ENCODE measurements at regions not wholly inside any gene's neighbourhood (a gene's known extent, or its start where the extent isn't known, plus 50 kb on each side); places are given as distances from the start of the nearest gene placed in this dataset.
A peak's percentile ranks its signal among the peaks of the same experiment; 100 is the strongest.

- Histone ChIP-seq H3K79me1 (ENCODE audit: low read depth, low read length) (no peaks in the 10 kb centered on the region), H2BK120ac (ENCODE audit: low read depth, low read length) (no peak overlapping the region), H3K9ac (ENCODE audit: low read depth, low read length, poor library complexity) (no peak overlapping the region), H2AFZ (ENCODE audit: low read length) (no peak overlapping the region), H4K91ac (ENCODE audit: low read depth, low read length, poor library complexity) (no peak overlapping the region), H2BK12ac (ENCODE audit: low read length) (no peak overlapping the region), H2AK5ac (ENCODE audit: low read depth, low read length) (no peak overlapping the region), H3K9me3 (replicated peaks in 1 of 2; ENCODE audit: control insufficient read depth in 2 of 2, insufficient read depth in 1 of 2, low read depth in 1 of 2, low read length in 2 of 2) (no peaks in the 10 kb centered on the region), H3K4me3 (ENCODE audit: low read length in 2 of 2) (no peak overlapping the region), H3K27ac (replicated peaks; ENCODE audit: low read length) (no peak overlapping the region), H3K18ac (ENCODE audit: low read length) (no peak overlapping the region), H3K4me2 (ENCODE audit: insufficient read depth, low read length, poor library complexity, severe bottlenecking) (no peak overlapping the region), H3K4ac (ENCODE audit: low read length) (no peak overlapping the region), H2BK5ac (ENCODE audit: low read length) (no peak overlapping the region), H3K36me3 (replicated peaks in 1 of 2; ENCODE audit: control insufficient read depth in 2 of 2, insufficient read depth in 2 of 2, low read length in 2 of 2) (no peaks in the 10 kb centered on the region), H3K14ac (ENCODE audit: low read length) (no peak overlapping the region), H3K27me3 (ENCODE audit: control insufficient read depth in 3 of 3, insufficient read depth in 3 of 3, low read depth in 1 of 3, low read length in 3 of 3) (no peaks in the 10 kb centered on the region), H3K4me1 (ENCODE audit: control insufficient read depth in 2 of 2, insufficient read depth in 1 of 2, low read depth in 1 of 2, low read length in 2 of 2) (no peaks in the 10 kb centered on the region), H3K23ac (ENCODE audit: low read depth, low read length, poor library complexity) (no peak overlapping the region), H2BK15ac (ENCODE audit: low read length) (no peak overlapping the region), H4K8ac (ENCODE audit: low read depth, low read length) (no peak overlapping the region)
- WGBS, 2 donors (ENCODE audit: extremely low coverage in 2 of 2, insufficient read length in 2 of 2, insufficient replicate concordance in 1 of 2): no CpG with 5 or more reads among the region's 2 CpGs
- no peak for DNase-seq (ENCODE audit: low spot score)
Measured at GRCh38 chr13:104365430-104365829, 1299.2 kb upstream of the SLC10A2 start.

- H2BK12ac ChIP-seq (ENCODE audit: low read length): no peak overlapping the region
- no peak overlapping the region for H2BK120ac ChIP-seq (ENCODE audit: low read depth, low read length)
- no peak overlapping the region for H2AK5ac ChIP-seq (ENCODE audit: low read depth, low read length)
- H2BK5ac ChIP-seq (ENCODE audit: low read length): no peak overlapping the region
- H3K14ac ChIP-seq (ENCODE audit: low read length): no peak overlapping the region
- H3K36me3 ChIP-seq (replicated peaks in 1 of 2; ENCODE audit: control insufficient read depth in 2 of 2, insufficient read depth in 2 of 2, low read length in 2 of 2): no peaks in the 10 kb centered on the region
- no peak overlapping the region for H4K8ac ChIP-seq (ENCODE audit: low read depth, low read length)
- H3K4ac ChIP-seq (ENCODE audit: low read length): no peak overlapping the region
- H3K4me2 ChIP-seq (ENCODE audit: insufficient read depth, low read length, poor library complexity, severe bottlenecking): no peak overlapping the region
- no peak overlapping the region for H3K18ac ChIP-seq (ENCODE audit: low read length)
- no CpG with 5 or more reads among the region's 9 CpGs for WGBS, 2 donors (ENCODE audit: extremely low coverage in 2 of 2, insufficient read length in 2 of 2, insufficient replicate concordance in 1 of 2)
- no peak overlapping the region for H2BK15ac ChIP-seq (ENCODE audit: low read length)
- H3K27ac ChIP-seq (replicated peaks; ENCODE audit: low read length): no peak overlapping the region
- no peak overlapping the region for H4K91ac ChIP-seq (ENCODE audit: low read depth, low read length, poor library complexity)
- H3K27me3 ChIP-seq (ENCODE audit: control insufficient read depth in 3 of 3, insufficient read depth in 3 of 3, low read depth in 1 of 3, low read length in 3 of 3): no peaks in the 10 kb centered on the region
- no peak overlapping the region for H3K4me3 ChIP-seq (ENCODE audit: low read length in 2 of 2)
- H3K9ac ChIP-seq (ENCODE audit: low read depth, low read length, poor library complexity): no peak overlapping the region
- H3K23ac ChIP-seq (ENCODE audit: low read depth, low read length, poor library complexity): no peak overlapping the region
- H2AFZ ChIP-seq (ENCODE audit: low read length): peak overlapping the region; percentile 61
- no peak for DNase-seq (ENCODE audit: low spot score)
- no peaks in the 10 kb centered on the region for H3K79me1 ChIP-seq (ENCODE audit: low read depth, low read length)
- H3K4me1 ChIP-seq (ENCODE audit: control insufficient read depth in 2 of 2, insufficient read depth in 1 of 2, low read depth in 1 of 2, low read length in 2 of 2): no peaks in the 10 kb centered on the region
- H3K9me3 ChIP-seq (replicated peaks in 1 of 2; ENCODE audit: control insufficient read depth in 2 of 2, insufficient read depth in 1 of 2, low read depth in 1 of 2, low read length in 2 of 2): no peaks in the 10 kb centered on the region
Measured at GRCh38 chr13:104357672-104358354, 1291.6 kb upstream of the SLC10A2 start.

GRCh38 chr13:104357174-104357573 lies 1291.0 kb upstream of the SLC10A2 start:
- no peak for DNase-seq (ENCODE audit: low spot score)
- H4K91ac ChIP-seq (ENCODE audit: low read depth, low read length, poor library complexity): no peak overlapping the region

GRCh38 chr13:104355041-104355670 lies 1288.9 kb upstream of the SLC10A2 start:
- Histone ChIP-seq H2AFZ (ENCODE audit: low read length) (no peak overlapping the region), H2AK5ac (ENCODE audit: low read depth, low read length) (no peak overlapping the region), H4K91ac (ENCODE audit: low read depth, low read length, poor library complexity) (no peak overlapping the region), H2BK120ac (ENCODE audit: low read depth, low read length) (no peak overlapping the region), H3K36me3 (replicated peaks in 1 of 2; ENCODE audit: control insufficient read depth in 2 of 2, insufficient read depth in 2 of 2, low read length in 2 of 2) (no peaks in the 10 kb centered on the region), H3K14ac (ENCODE audit: low read length) (no peak overlapping the region), H3K23ac (ENCODE audit: low read depth, low read length, poor library complexity) (no peak overlapping the region), H2BK12ac (ENCODE audit: low read length) (no peak overlapping the region), H3K9ac (ENCODE audit: low read depth, low read length, poor library complexity) (no peak overlapping the region), H2BK15ac (ENCODE audit: low read length) (no peak overlapping the region), H3K18ac (ENCODE audit: low read length) (no peak overlapping the region), H3K4me3 (ENCODE audit: low read length in 2 of 2) (no peak overlapping the region), H2BK5ac (ENCODE audit: low read length) (no peak overlapping the region), H3K4ac (ENCODE audit: low read length) (no peak overlapping the region), H4K8ac (ENCODE audit: low read depth, low read length) (no peak overlapping the region), H3K27ac (replicated peaks; ENCODE audit: low read length) (no peak overlapping the region), H3K9me3 (replicated peaks in 1 of 2; ENCODE audit: control insufficient read depth in 2 of 2, insufficient read depth in 1 of 2, low read depth in 1 of 2, low read length in 2 of 2) (no peaks in the 10 kb centered on the region), H3K79me1 (ENCODE audit: low read depth, low read length) (no peaks in the 10 kb centered on the region), H3K4me1 (ENCODE audit: control insufficient read depth in 2 of 2, insufficient read depth in 1 of 2, low read depth in 1 of 2, low read length in 2 of 2) (no peaks in the 10 kb centered on the region), H3K4me2 (ENCODE audit: insufficient read depth, low read length, poor library complexity, severe bottlenecking) (no peak overlapping the region), H3K27me3 (ENCODE audit: control insufficient read depth in 3 of 3, insufficient read depth in 3 of 3, low read depth in 1 of 3, low read length in 3 of 3) (no peaks in the 10 kb centered on the region)
- WGBS, 2 donors (ENCODE audit: extremely low coverage in 2 of 2, insufficient read length in 2 of 2, insufficient replicate concordance in 1 of 2): no CpG with 5 or more reads among the region's 6 CpGs
- DNase-seq (ENCODE audit: low spot score): no peak

More at GRCh38 chr13:104357174-104357573, 1291.0 kb upstream of the SLC10A2 start:
- H3K23ac ChIP-seq (ENCODE audit: low read depth, low read length, poor library complexity): no peak overlapping the region
- H3K27ac ChIP-seq (replicated peaks; ENCODE audit: low read length): no peak overlapping the region
- H3K18ac ChIP-seq (ENCODE audit: low read length): no peak overlapping the region
- H2BK120ac ChIP-seq (ENCODE audit: low read depth, low read length): no peak overlapping the region
- no peak overlapping the region for H3K4me2 ChIP-seq (ENCODE audit: insufficient read depth, low read length, poor library complexity, severe bottlenecking)
- H3K14ac ChIP-seq (ENCODE audit: low read length): no peak overlapping the region
- H3K4ac ChIP-seq (ENCODE audit: low read length): no peak overlapping the region
- H3K9ac ChIP-seq (ENCODE audit: low read depth, low read length, poor library complexity): no peak overlapping the region
- no peak overlapping the region for H4K8ac ChIP-seq (ENCODE audit: low read depth, low read length)
- no peaks in the 10 kb centered on the region for H3K36me3 ChIP-seq (replicated peaks in 1 of 2; ENCODE audit: control insufficient read depth in 2 of 2, insufficient read depth in 2 of 2, low read length in 2 of 2)
- H2AK5ac ChIP-seq (ENCODE audit: low read depth, low read length): no peak overlapping the region
- WGBS, 2 donors (ENCODE audit: extremely low coverage in 2 of 2, insufficient read length in 2 of 2, insufficient replicate concordance in 1 of 2): no CpG with 5 or more reads among the region's 5 CpGs
- H3K4me3 ChIP-seq (ENCODE audit: low read length in 2 of 2): no peak overlapping the region
- no peak overlapping the region for H2BK5ac ChIP-seq (ENCODE audit: low read length)
- H2AFZ ChIP-seq (ENCODE audit: low read length): peak overlapping the region; percentile 61
- H3K79me1 ChIP-seq (ENCODE audit: low read depth, low read length): no peaks in the 10 kb centered on the region
- H2BK15ac ChIP-seq (ENCODE audit: low read length): no peak overlapping the region
- no peaks in the 10 kb centered on the region for H3K9me3 ChIP-seq (replicated peaks in 1 of 2; ENCODE audit: control insufficient read depth in 2 of 2, insufficient read depth in 1 of 2, low read depth in 1 of 2, low read length in 2 of 2)
- H3K27me3 ChIP-seq (ENCODE audit: control insufficient read depth in 3 of 3, insufficient read depth in 3 of 3, low read depth in 1 of 3, low read length in 3 of 3): no peaks in the 10 kb centered on the region
- H3K4me1 ChIP-seq (ENCODE audit: control insufficient read depth in 2 of 2, insufficient read depth in 1 of 2, low read depth in 1 of 2, low read length in 2 of 2): no peaks in the 10 kb centered on the region
- H2BK12ac ChIP-seq (ENCODE audit: low read length): no peak overlapping the region

Measured in neuronal stem cell (in vitro differentiated cells).